ENCODE measurements at regions not wholly inside any gene's neighbourhood (a gene's known extent, or its start where the extent isn't known, plus 50 kb on each side); places are given as distances from the start of the nearest gene placed in this dataset.

DNA sequence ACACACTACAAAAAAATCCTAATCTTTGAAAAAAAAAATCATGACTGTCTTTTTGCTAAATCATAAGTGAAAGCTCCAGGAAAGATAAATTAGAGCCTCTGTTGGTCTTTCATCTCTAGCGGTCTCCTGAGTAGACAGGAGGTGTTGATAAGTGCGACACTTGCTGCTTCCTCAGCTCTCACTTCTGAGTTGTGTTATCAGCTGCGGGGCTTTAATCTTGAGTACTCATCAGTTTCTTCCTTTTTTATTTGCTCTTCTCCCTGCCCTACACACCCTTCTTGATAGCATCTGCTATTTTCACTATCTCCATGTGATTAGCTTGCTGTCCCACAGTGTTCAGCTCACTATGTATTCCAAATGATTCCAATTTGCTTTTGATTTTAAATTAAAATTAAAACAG lies 1449.2 kb downstream of the C4orf33 start:
- TF ChIP-seq POLR2A (IDR thresholded peaks at IDR 0.05): no peak
- TF ChIP-seq, protein P1, sequence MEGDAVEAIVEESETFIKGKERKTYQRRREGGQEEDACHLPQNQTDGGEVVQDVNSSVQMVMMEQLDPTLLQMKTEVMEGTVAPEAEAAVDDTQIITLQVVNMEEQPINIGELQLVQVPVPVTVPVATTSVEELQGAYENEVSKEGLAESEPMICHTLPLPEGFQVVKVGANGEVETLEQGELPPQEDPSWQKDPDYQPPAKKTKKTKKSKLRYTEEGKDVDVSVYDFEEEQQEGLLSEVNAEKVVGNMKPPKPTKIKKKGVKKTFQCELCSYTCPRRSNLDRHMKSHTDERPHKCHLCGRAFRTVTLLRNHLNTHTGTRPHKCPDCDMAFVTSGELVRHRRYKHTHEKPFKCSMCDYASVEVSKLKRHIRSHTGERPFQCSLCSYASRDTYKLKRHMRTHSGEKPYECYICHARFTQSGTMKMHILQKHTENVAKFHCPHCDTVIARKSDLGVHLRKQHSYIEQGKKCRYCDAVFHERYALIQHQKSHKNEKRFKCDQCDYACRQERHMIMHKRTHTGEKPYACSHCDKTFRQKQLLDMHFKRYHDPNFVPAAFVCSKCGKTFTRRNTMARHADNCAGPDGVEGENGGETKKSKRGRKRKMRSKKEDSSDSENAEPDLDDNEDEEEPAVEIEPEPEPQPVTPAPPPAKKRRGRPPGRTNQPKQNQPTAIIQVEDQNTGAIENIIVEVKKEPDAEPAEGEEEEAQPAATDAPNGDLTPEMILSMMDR (IDR thresholded peaks at IDR 0.05): no peak

Measured in right lobe of liver (tissue), 4 donors.